Loucy (cell line): ENCODE measurements at regions not wholly inside any gene's neighbourhood (a gene's known extent, or its start where the extent isn't known, plus 50 kb on each side); places are given as distances from the start of the nearest gene placed in this dataset.

Source experiments
- H2AFZ ChIP-seq: fragments of 200-600 bp; sonication (generic); 2 replicates; pipeline ENCODE4 v1.6.0; 2016; ENCODE audit warnings: antibody characterized with exemption, mild to moderate bottlenecking, low read length, moderate library complexity
- H3F3A ChIP-seq: fragments of 200-600 bp; 2 replicates; pipeline ENCODE4 v1.6.0; 2016; ENCODE audit warnings: antibody characterized with exemption, low read depth, mild to moderate bottlenecking
- H3K27me3 ChIP-seq: fragments of 200-600 bp; sonication (generic); 2 replicates; pipeline ENCODE4 v1.6.1; 2014; ENCODE audit warnings: low read length, mild to moderate bottlenecking; ENCODE audit not compliant: insufficient read depth, poor library complexity, severe bottlenecking
- H3K36me3 ChIP-seq: fragments of 200-600 bp; sonication (generic); 2 replicates; pipeline ENCODE4 v1.6.1; 2016; ENCODE audit warnings: low read length; ENCODE audit not compliant: insufficient read depth
- H3K4me1 ChIP-seq: fragments of 200-600 bp; sonication (generic); 2 replicates; pipeline ENCODE4 v1.5.1; 2014; ENCODE audit warnings: low read length, mild to moderate bottlenecking; ENCODE audit not compliant: insufficient read depth, poor library complexity, severe bottlenecking
- H3K4me2 ChIP-seq: fragments of 200-600 bp; sonication (generic); 2 replicates; pipeline ENCODE4 v1.6.0; 2014; ENCODE audit warnings: antibody characterized with exemption, low read length, low read depth, mild to moderate bottlenecking; ENCODE audit not compliant: poor library complexity, severe bottlenecking
- H3K4me3 ChIP-seq: fragments of 200-600 bp; sonication (generic); 2 replicates; pipeline ENCODE4 v1.5.1; 2014; ENCODE audit warnings: low read length, mild to moderate bottlenecking, mixed read lengths; ENCODE audit not compliant: poor library complexity, severe bottlenecking
- H3K79me2 ChIP-seq: fragments of 200-600 bp; sonication (generic); 2 replicates; pipeline ENCODE4 v1.6.1; 2014; ENCODE audit warnings: low read length; ENCODE audit not compliant: insufficient read depth
- H3K9ac ChIP-seq: fragments of 200-600 bp; sonication (generic); 2 replicates; pipeline ENCODE4 v1.6.0; 2014; ENCODE audit warnings: mild to moderate bottlenecking, low read depth, low read length, moderate library complexity; ENCODE audit not compliant: poor library complexity, severe bottlenecking
- H3K9me2 ChIP-seq: fragments of 200-600 bp; sonication (generic); replicated peaks from 2 replicates; pipeline ENCODE4 v1.6.1; 2016; ENCODE audit warnings: low read depth, low read length, mixed read lengths
- H3K9me3 ChIP-seq: fragments of 200-600 bp; sonication (generic); 2 replicates; pipeline ENCODE4 v1.6.1; 2014; ENCODE audit warnings: mild to moderate bottlenecking, antibody characterized with exemption, low read length, low read depth; ENCODE audit not compliant: insufficient read depth
- H4K20me1 ChIP-seq: fragments of 200-600 bp; sonication (generic); 2 replicates; pipeline ENCODE4 v1.6.0; 2014; ENCODE audit warnings: antibody characterized with exemption, low read length, mild to moderate bottlenecking; ENCODE audit not compliant: insufficient read depth, poor library complexity, severe bottlenecking
- CTCF ChIP-seq: fragments of 200-600 bp; sonication (generic); conservative IDR thresholded peaks from 2 replicates; pipeline ENCODE4 v1.5.1; 2014; ENCODE audit warnings: mild to moderate bottlenecking, antibody characterized with exemption, low read length
- EZH2phosphoT487 ChIP-seq: fragments of 200-600 bp; IDR thresholded peaks from 2 replicates; pipeline ENCODE4 v1.6.1; 2018; ENCODE audit warnings: antibody characterized with exemption, mild to moderate bottlenecking, moderate library complexity, borderline replicate concordance

GRCh38 chr12:126390969-126391566 is 1325.8 kb downstream of the AACS start:
- Histone ChIP-seq H4K20me1 (no peaks in the 10 kb centered on the region), H3K79me2 (no peaks in the 10 kb centered on the region), H2AFZ (no peak overlapping the region), H3F3A (no peaks in the 10 kb centered on the region), H3K4me3 (no peak overlapping the region), H3K4me2 (no peak overlapping the region), H3K9me3 (no peaks in the 10 kb centered on the region), H3K36me3 (no peaks in the 10 kb centered on the region), H3K4me1 (no peaks in the 10 kb centered on the region), H3K9ac (no peak overlapping the region), H3K27me3 (no peaks in the 10 kb centered on the region), H3K9me2 (no peaks in the 10 kb centered on the region)
- TF ChIP-seq CTCF (no peak), EZH2phosphoT487 (no peak)

GRCh38 chr12:126396536-126396935 is 1331.3 kb downstream of the AACS start:
- no peaks in the 10 kb centered on the region for H3K9me2 ChIP-seq
- no peaks in the 10 kb centered on the region for H3K36me3 ChIP-seq
- H3K4me1 ChIP-seq: no peaks in the 10 kb centered on the region
- H2AFZ ChIP-seq: no peak overlapping the region
- no peaks in the 10 kb centered on the region for H3F3A ChIP-seq
- H3K79me2 ChIP-seq: no peaks in the 10 kb centered on the region
- H3K9me3 ChIP-seq: no peaks in the 10 kb centered on the region
- no peak overlapping the region for H3K4me2 ChIP-seq
- no peaks in the 10 kb centered on the region for H3K27me3 ChIP-seq
- no peak for TF ChIP-seq EZH2phosphoT487
- no peak for TF ChIP-seq CTCF
- no peaks in the 10 kb centered on the region for H4K20me1 ChIP-seq
- H3K9ac ChIP-seq: no peak overlapping the region
- no peak overlapping the region for H3K4me3 ChIP-seq

GRCh38 chr12:126397071-126397581 is 1331.9 kb downstream of the AACS start:
- H3K4me1 ChIP-seq: no peaks in the 10 kb centered on the region
- no peaks in the 10 kb centered on the region for H3K27me3 ChIP-seq
- H3K4me3 ChIP-seq: no peak overlapping the region
- H3F3A ChIP-seq: no peaks in the 10 kb centered on the region
- TF ChIP-seq CTCF (no peak), EZH2phosphoT487 (no peak)
- no peak overlapping the region for H3K4me2 ChIP-seq
- H3K9me2 ChIP-seq: no peaks in the 10 kb centered on the region
- H2AFZ ChIP-seq: no peak overlapping the region
- no peaks in the 10 kb centered on the region for H3K36me3 ChIP-seq
- no peaks in the 10 kb centered on the region for H4K20me1 ChIP-seq
- H3K9ac ChIP-seq: no peak overlapping the region
- H3K9me3 ChIP-seq: no peaks in the 10 kb centered on the region
- H3K79me2 ChIP-seq: no peaks in the 10 kb centered on the region
